PC-9 (cell line): ENCODE measurements at regions not wholly inside any gene's neighbourhood (a gene's known extent, or its start where the extent isn't known, plus 50 kb on each side); places are given as distances from the start of the nearest gene placed in this dataset.

Source experiments
- BruUV-seq: library from RNA; stranded (reverse); fragments of 400-500 nt; replicated peaks from 2 replicates; lab custom pipeline; 2021; lab: Mats Ljungman, UMichigan
- CTCF ChIA-PET: fragments of 300-600 bp; sonication (Branson Sonifier 250); formaldehyde crosslinking; loops from one replicate; lab custom pipeline; 2022; ENCODE audit warnings: antibody characterized with exemption; lab: Charles Lee
- POLR2A ChIA-PET: fragments of 300-600 bp; sonication (Branson Sonifier 250); formaldehyde crosslinking; loops from one replicate; lab custom pipeline; 2022; ENCODE audit warnings: antibody characterized with exemption; ENCODE audit not compliant: unreplicated experiment; lab: Charles Lee
- DNase-seq, 2 experiments: peaks; one replicate each; pipeline versions ENCODE4 v3.0.0 to v3.0.0-alpha.2; 2015 to 2022; ENCODE audit warnings: mixed read lengths in 1 of 2
- H2AFZ ChIP-seq: fragments of 200-600 bp; sonication (generic); 2 replicates; pipeline ENCODE4 v1.8.1; 2017; ENCODE audit warnings: antibody characterized with exemption
- H3F3A ChIP-seq: fragments of 200-600 bp; sonication (generic); 2 replicates; pipeline ENCODE4 v1.8.1; 2017; ENCODE audit warnings: antibody characterized with exemption, mild to moderate bottlenecking, low read depth; ENCODE audit not compliant: insufficient read depth
- H3K27ac ChIP-seq: fragments of 200-600 bp; sonication (generic); 2 replicates; pipeline ENCODE4 v1.6.1; 2016; ENCODE audit warnings: mixed run types
- H3K27me3 ChIP-seq: fragments of 200-600 bp; sonication (generic); 2 replicates; pipeline ENCODE4 v1.6.1; 2016; ENCODE audit warnings: low read depth, mixed run types; ENCODE audit not compliant: insufficient read depth
- H3K36me3 ChIP-seq: fragments of 200-600 bp; sonication (generic); 2 replicates; pipeline ENCODE4 v1.6.1; 2016; ENCODE audit warnings: low read depth, mixed run types
- H3K4me1 ChIP-seq: fragments of 200-600 bp; sonication (generic); replicated peaks from 2 replicates; pipeline ENCODE4 v1.6.1; 2016; ENCODE audit warnings: mixed run types; ENCODE audit not compliant: insufficient read depth
- H3K4me2 ChIP-seq: fragments of 200-600 bp; sonication (generic); 2 replicates; pipeline ENCODE4 v1.6.1; 2017; ENCODE audit warnings: mixed run types
- H3K4me3 ChIP-seq: fragments of 200-600 bp; sonication (generic); 2 replicates; pipeline ENCODE4 v1.6.1; 2016; ENCODE audit warnings: mixed run types
- H3K79me2 ChIP-seq: fragments of 200-600 bp; sonication (generic); 2 replicates; pipeline ENCODE4 v1.6.1; 2017; ENCODE audit warnings: low read depth, mixed run types
- H3K9me2 ChIP-seq: fragments of 200-600 bp; sonication (generic); 2 replicates; pipeline ENCODE4 v1.8.1; 2017; ENCODE audit warnings: mild to moderate bottlenecking; ENCODE audit not compliant: insufficient read depth
- H3K9me3 ChIP-seq: fragments of 200-600 bp; sonication (generic); 2 replicates; pipeline ENCODE4 v1.8.1; 2016; ENCODE audit warnings: low read depth; ENCODE audit not compliant: insufficient read depth
- H4K20me1 ChIP-seq: fragments of 200-600 bp; sonication (generic); 2 replicates; pipeline ENCODE4 v1.8.1; 2017; ENCODE audit not compliant: insufficient read depth
- EZH2 ChIP-seq: fragments of 200-600 bp; sonication (generic); IDR thresholded peaks from 2 replicates; pipeline ENCODE4 v1.8.0; 2017; ENCODE audit warnings: antibody characterized with exemption, low read depth
- intact Hi-C: fragments of 100-400 bp; cut with micrococcal nuclease; formaldehyde crosslinking; loops from one replicate; pipeline ENCODE4 v1.10.0; 2022; ENCODE audit not compliant: unreplicated experiment
- TF ChIP-seq, protein P1 (sequence below): fragments of 200-600 bp; sonication (generic); conservative IDR thresholded peaks from 2 replicates; pipeline ENCODE4 v1.6.1; 2017; ENCODE audit warnings: mixed run types, antibody characterized with exemption, mild to moderate bottlenecking, moderate library complexity

DNA sequence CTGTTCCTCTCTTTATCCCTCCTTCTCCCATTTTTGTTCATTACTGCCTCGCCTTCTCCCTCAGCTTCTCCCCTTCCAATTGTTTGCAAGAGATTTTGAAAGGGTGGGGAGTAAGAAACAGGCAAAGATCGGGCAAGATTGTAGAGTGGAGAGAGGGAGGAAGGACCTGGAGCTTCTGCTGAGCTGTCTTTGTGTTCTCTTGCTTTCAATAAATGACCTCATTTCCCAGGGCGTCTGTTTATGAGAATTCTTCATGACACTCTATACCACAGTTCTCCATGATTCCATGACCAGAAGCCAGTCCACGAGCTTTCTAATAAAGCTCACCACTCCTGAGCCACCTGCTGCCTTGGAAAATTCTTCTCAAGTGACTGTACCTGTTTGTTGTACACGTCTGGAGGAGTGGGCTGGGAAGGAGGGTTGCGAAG lies 50.0 kb upstream of the PLEKHG1 start:
- no peak overlapping the region for H2AFZ ChIP-seq
- POLR2A ChIA-PET: no interaction called here
- no TSS peak for BruUV-seq
- H3F3A ChIP-seq: no peaks in the 10 kb centered on the region
- no peaks in the 10 kb centered on the region for H3K36me3 ChIP-seq
- H3K27me3 ChIP-seq: no peaks in the 10 kb centered on the region
- peak in 1 of 2 experiments; percentile 69 for DNase-seq
- 0 out of 2 replicates have a peak overlapping the region, but pooled peaks have one; percentile 31 for H3K4me2 ChIP-seq
- no peak overlapping the region for H3K4me3 ChIP-seq
- no peaks in the 10 kb centered on the region for H3K79me2 ChIP-seq
- intact Hi-C loops: no loop called here
- H3K4me1 ChIP-seq: peaks cover 5% of the 10 kb centered on the region; the same call in 1 of the 2 replicates
- H3K9me3 ChIP-seq: no peaks in the 10 kb centered on the region
- CTCF ChIA-PET: no interaction called here
- H4K20me1 ChIP-seq: no peaks in the 10 kb centered on the region
- TF ChIP-seq, protein P1, sequence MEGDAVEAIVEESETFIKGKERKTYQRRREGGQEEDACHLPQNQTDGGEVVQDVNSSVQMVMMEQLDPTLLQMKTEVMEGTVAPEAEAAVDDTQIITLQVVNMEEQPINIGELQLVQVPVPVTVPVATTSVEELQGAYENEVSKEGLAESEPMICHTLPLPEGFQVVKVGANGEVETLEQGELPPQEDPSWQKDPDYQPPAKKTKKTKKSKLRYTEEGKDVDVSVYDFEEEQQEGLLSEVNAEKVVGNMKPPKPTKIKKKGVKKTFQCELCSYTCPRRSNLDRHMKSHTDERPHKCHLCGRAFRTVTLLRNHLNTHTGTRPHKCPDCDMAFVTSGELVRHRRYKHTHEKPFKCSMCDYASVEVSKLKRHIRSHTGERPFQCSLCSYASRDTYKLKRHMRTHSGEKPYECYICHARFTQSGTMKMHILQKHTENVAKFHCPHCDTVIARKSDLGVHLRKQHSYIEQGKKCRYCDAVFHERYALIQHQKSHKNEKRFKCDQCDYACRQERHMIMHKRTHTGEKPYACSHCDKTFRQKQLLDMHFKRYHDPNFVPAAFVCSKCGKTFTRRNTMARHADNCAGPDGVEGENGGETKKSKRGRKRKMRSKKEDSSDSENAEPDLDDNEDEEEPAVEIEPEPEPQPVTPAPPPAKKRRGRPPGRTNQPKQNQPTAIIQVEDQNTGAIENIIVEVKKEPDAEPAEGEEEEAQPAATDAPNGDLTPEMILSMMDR: no peak
- TF ChIP-seq EZH2: no peak
- H3K9me2 ChIP-seq: no peaks in the 10 kb centered on the region
- no peak overlapping the region for H3K27ac ChIP-seq
